ENCODE measurements at regions not wholly inside any gene's neighbourhood (a gene's known extent, or its start where the extent isn't known, plus 50 kb on each side); places are given as distances from the start of the nearest gene placed in this dataset.

DNA sequence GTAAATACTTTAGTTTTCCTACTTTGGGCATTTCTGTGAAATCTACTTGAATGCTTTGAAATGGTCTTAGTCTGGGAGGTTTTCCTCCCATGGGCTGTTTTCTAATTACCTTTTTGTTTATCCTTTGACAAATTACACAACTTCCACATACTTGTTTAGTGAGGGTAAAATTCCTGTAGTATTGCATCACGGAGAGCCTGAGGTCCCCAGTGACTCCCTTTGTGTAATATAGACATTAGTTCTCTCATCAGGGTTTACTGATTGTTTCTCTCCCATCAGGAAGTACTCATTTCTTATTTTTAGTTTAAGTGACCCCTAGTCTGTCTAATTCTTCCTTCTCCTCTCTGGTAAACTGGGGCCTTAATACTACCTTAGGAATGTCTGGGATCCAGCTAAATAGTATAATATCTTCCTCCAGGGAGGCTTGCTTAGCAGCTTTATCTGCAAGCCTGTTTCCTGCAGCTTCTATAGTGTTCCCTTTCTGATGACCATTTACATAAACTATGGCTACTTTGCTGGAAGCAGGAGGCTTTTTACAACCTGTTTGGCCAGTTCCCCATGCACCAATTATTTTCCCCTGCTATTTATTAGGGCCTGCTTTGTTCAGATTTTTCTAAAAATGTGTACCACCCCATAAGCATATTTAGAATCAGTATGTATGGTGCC lies 87.2 kb upstream of the XCR1 start:
- no peak overlapping the region for H3K4me3 ChIP-seq
- ATAC-seq (ENCODE audit: insufficient number of reproducible peaks, low FRiP score, low read depth) (no peak), DNase-seq (ENCODE audit: low spot score) (no peak)
- H3K4me1 ChIP-seq (ENCODE audit: control insufficient read depth in 1 of 2, low read depth in 2 of 2), result no peaks in the 10 kb centered on the region
- H3K27me3 ChIP-seq (replicated peaks; ENCODE audit: insufficient read depth), result no peaks in the 10 kb centered on the region
- no peak overlapping the region for H3K27ac ChIP-seq
- TF ChIP-seq, protein P1, sequence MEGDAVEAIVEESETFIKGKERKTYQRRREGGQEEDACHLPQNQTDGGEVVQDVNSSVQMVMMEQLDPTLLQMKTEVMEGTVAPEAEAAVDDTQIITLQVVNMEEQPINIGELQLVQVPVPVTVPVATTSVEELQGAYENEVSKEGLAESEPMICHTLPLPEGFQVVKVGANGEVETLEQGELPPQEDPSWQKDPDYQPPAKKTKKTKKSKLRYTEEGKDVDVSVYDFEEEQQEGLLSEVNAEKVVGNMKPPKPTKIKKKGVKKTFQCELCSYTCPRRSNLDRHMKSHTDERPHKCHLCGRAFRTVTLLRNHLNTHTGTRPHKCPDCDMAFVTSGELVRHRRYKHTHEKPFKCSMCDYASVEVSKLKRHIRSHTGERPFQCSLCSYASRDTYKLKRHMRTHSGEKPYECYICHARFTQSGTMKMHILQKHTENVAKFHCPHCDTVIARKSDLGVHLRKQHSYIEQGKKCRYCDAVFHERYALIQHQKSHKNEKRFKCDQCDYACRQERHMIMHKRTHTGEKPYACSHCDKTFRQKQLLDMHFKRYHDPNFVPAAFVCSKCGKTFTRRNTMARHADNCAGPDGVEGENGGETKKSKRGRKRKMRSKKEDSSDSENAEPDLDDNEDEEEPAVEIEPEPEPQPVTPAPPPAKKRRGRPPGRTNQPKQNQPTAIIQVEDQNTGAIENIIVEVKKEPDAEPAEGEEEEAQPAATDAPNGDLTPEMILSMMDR (IDR thresholded peaks at IDR 0.05), result no peak
- H3K9me3 ChIP-seq, result no peaks in the 10 kb centered on the region
- H3K36me3 ChIP-seq, result no peaks in the 10 kb centered on the region

- no peak overlapping the region for H3K27ac ChIP-seq
- DNase-seq (ENCODE audit: low spot score), result no peak
Measured at GRCh38 chr3:46113608-46114007, 86.3 kb upstream of the XCR1 start.

GRCh38 chr3:46112984-46113383 lies 85.7 kb upstream of the XCR1 start:
- Histone ChIP-seq H3K4me1 (ENCODE audit: control insufficient read depth in 1 of 2, low read depth in 2 of 2) (no peaks in the 10 kb centered on the region), H3K27ac (no peak overlapping the region), H3K4me3 (no peak overlapping the region), H3K36me3 (no peaks in the 10 kb centered on the region), H3K27me3 (replicated peaks; ENCODE audit: insufficient read depth) (no peaks in the 10 kb centered on the region), H3K9me3 (no peaks in the 10 kb centered on the region)
- ATAC-seq (ENCODE audit: insufficient number of reproducible peaks, low FRiP score, low read depth) (no peak), DNase-seq (ENCODE audit: low spot score) (no peak)
- TF ChIP-seq, protein P1 (IDR thresholded peaks at IDR 0.05), result no peak

More at GRCh38 chr3:46113608-46114007, 86.3 kb upstream of the XCR1 start:
- no peak overlapping the region for H3K4me3 ChIP-seq
- TF ChIP-seq, protein P1 (IDR thresholded peaks at IDR 0.05), result no peak
- ATAC-seq (ENCODE audit: insufficient number of reproducible peaks, low FRiP score, low read depth), result no peak
- no peaks in the 10 kb centered on the region for H3K4me1 ChIP-seq (ENCODE audit: control insufficient read depth in 1 of 2, low read depth in 2 of 2)
- H3K36me3 ChIP-seq, result no peaks in the 10 kb centered on the region
- H3K9me3 ChIP-seq, result no peaks in the 10 kb centered on the region
- H3K27me3 ChIP-seq (replicated peaks; ENCODE audit: insufficient read depth), result no peaks in the 10 kb centered on the region

DNA sequence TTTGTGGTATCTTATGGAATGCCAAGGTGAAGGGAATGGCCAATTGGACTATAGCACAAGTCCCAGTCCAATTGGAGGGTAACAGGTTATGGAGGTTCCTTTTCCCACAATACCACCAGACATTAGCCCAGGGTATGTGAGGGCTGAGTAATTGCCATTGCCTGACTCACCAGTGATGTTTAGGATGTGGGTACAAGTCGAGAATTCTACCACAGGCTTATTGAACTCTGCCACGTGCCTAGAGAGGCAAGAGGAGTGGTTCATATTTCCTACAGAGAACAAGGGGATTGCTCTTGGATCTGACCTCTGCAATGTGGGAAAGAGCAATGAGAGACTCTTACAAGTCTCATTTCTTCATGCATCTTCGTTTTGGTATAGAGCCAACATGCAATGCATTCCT lies 85.0 kb upstream of the XCR1 start:
- Histone ChIP-seq H3K27ac (no peak overlapping the region), H3K27me3 (replicated peaks; ENCODE audit: insufficient read depth) (no peaks in the 10 kb centered on the region), H3K4me1 (ENCODE audit: control insufficient read depth in 1 of 2, low read depth in 2 of 2) (no peaks in the 10 kb centered on the region), H3K36me3 (no peaks in the 10 kb centered on the region), H3K9me3 (no peaks in the 10 kb centered on the region), H3K4me3 (no peak overlapping the region)
- TF ChIP-seq, protein P1 (IDR thresholded peaks at IDR 0.05), result no peak
- ATAC-seq (ENCODE audit: insufficient number of reproducible peaks, low FRiP score, low read depth) (no peak), DNase-seq (ENCODE audit: low spot score) (no peak)

- H3K4me1 ChIP-seq (ENCODE audit: control insufficient read depth in 1 of 2, low read depth in 2 of 2), result no peaks in the 10 kb centered on the region
- H3K27me3 ChIP-seq (replicated peaks; ENCODE audit: insufficient read depth), result no peaks in the 10 kb centered on the region
- no peak overlapping the region for H3K4me3 ChIP-seq
- ATAC-seq (ENCODE audit: insufficient number of reproducible peaks, low FRiP score, low read depth), result no peak
- H3K36me3 ChIP-seq, result no peaks in the 10 kb centered on the region
- H3K27ac ChIP-seq, result no peak overlapping the region
- TF ChIP-seq, protein P1 (IDR thresholded peaks at IDR 0.05), result no peak
- DNase-seq (ENCODE audit: low spot score), result no peak
- H3K9me3 ChIP-seq, result no peaks in the 10 kb centered on the region
Measured at GRCh38 chr3:46110701-46111493, 83.6 kb upstream of the XCR1 start.
